Heart right ventricle (tissue), 16 donors: ENCODE measurements at regions not wholly inside any gene's neighbourhood (a gene's known extent, or its start where the extent isn't known, plus 50 kb on each side); places are given as distances from the start of the nearest gene placed in this dataset.

ENCODE experiments used
- ATAC-seq, 8 donors: fragments of 200-7000 bp; cut with Tn5 transposase; one replicate each; pipeline ENCODE4 v1.9.1; 2020; ENCODE audit warnings: mild to moderate bottlenecking in 8 of 8, moderate library complexity in 8 of 8, moderate number of reproducible peaks in 1 of 8
- DNase-seq, 2 donors: peaks; one replicate each; pipeline ENCODE4 v3.0.0-alpha.2; 2020
- H3K27ac ChIP-seq, 10 donors: fragments of 200-600 bp; sonication (generic) in 2 of 10; one replicate each; pipeline versions ENCODE4 v1.5.0 to v1.8.0; 2020 to 2022; ENCODE audit warnings: mild to moderate bottlenecking in 3 of 10
- H3K27me3 ChIP-seq, 7 donors: fragments of 200-600 bp; one replicate each; pipeline ENCODE4 v1.8.0; 2021 to 2022; ENCODE audit warnings: mild to moderate bottlenecking in 2 of 7
- H3K36me3 ChIP-seq, 9 donors: fragments of 200-600 bp; sonication (generic) in 1 of 9; one replicate each; pipeline versions ENCODE4 v1.5.0 to v1.8.0; 2020 to 2022; ENCODE audit warnings: mild to moderate bottlenecking in 2 of 9
- H3K4me1 ChIP-seq, 9 donors: fragments of 200-600 bp; sonication (generic) in 1 of 9; one replicate each; pipeline versions ENCODE4 v1.5.0 to v1.8.0; 2020 to 2022; ENCODE audit warnings: mild to moderate bottlenecking in 4 of 9
- H3K4me3 ChIP-seq, 10 donors: fragments of 200-600 bp; sonication (generic) in 2 of 10; one replicate each; pipeline versions ENCODE4 v1.5.0 to v1.8.0; 2020 to 2022; ENCODE audit warnings: mild to moderate bottlenecking in 7 of 10, moderate library complexity in 2 of 10
- H3K9me3 ChIP-seq, 11 donors: fragments of 200-600 bp in 10 of 11; sonication (generic) in 2 of 11; one replicate each; pipeline versions ENCODE4 v1.5.0 to v1.8.0; 2013 to 2022; ENCODE audit warnings: mild to moderate bottlenecking in 2 of 11, control low read depth in 1 of 11, moderate library complexity in 1 of 11
- WGBS, 2 donors: extraction: QIAGEN DNeasy Blood & Tissue Kit; methylation state at CpG; one replicate each; pipeline ENCODE4 v1.1.7; 2013; ENCODE audit warnings: inconsistent platforms in 1 of 2; 5-methylcytosine and 5-hydroxymethylcytosine counted together
- intact Hi-C, 10 donors: fragments of 100-400 bp; cut with DNase I; formaldehyde crosslinking; loops; one replicate each; pipeline versions ENCODE4 v1.11.1 to v1.14.2; 2022
- TF ChIP-seq, protein P1 (sequence below), 9 donors: fragments of 200-600 bp; sonication (generic) in 2 of 9; IDR thresholded peaks; one replicate each; pipeline versions ENCODE4 v1.5.0 to v1.8.0; 2021 to 2022; ENCODE audit warnings: antibody characterized with exemption in 9 of 9, mild to moderate bottlenecking in 5 of 9, moderate library complexity in 1 of 9
- donor health status: Arrhythmogenic right ventricular cardiomyopathy.
- donor health status: ischemic (EF 13 %, LVEDD 7.1; RV severe dilation, severe dysfunction).
- donor health status: healthy with polysubstance abuse.
- donor health status: DM: no; HTN: yes; CAD: no.
- donor health status: DM: no; HTN: no; CAD: no.
- donor health status: ischemic (EF 25% LVEDD 6.9; RV normal size, moderate dysfunction).
- donor health status: ischemic (EF 25% LVEDD 5.7; RV mildly dilated, moderate dysfunction).
- donor health status: healthy.
- donor health status: DM: yes; HTN: yes; CAD: no.
- donor health status: Ischemic cardiomyopathy.
- donor health status: ischemic (EF 35%, LVEDD 5.7; RV mildly dilated, moderate dysfunction).
- donor health status: nonischemic (EF 11% LVEDD 7.7; RV severe dilation, severe dysfunction).
- donor health status: DM: yes; HTN: yes; CAD: no.
- donor health status: PGD.
- donor health status: ischemic (EF 29% LVEDD 5.4; RV normal size, mild dysfunction).
- donor health status: nonischemic (EF 23%, LVEDD 6.1; RV moderate dilation, normal function).

- TF ChIP-seq, protein P1, sequence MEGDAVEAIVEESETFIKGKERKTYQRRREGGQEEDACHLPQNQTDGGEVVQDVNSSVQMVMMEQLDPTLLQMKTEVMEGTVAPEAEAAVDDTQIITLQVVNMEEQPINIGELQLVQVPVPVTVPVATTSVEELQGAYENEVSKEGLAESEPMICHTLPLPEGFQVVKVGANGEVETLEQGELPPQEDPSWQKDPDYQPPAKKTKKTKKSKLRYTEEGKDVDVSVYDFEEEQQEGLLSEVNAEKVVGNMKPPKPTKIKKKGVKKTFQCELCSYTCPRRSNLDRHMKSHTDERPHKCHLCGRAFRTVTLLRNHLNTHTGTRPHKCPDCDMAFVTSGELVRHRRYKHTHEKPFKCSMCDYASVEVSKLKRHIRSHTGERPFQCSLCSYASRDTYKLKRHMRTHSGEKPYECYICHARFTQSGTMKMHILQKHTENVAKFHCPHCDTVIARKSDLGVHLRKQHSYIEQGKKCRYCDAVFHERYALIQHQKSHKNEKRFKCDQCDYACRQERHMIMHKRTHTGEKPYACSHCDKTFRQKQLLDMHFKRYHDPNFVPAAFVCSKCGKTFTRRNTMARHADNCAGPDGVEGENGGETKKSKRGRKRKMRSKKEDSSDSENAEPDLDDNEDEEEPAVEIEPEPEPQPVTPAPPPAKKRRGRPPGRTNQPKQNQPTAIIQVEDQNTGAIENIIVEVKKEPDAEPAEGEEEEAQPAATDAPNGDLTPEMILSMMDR (IDR thresholded peaks at IDR 0.05), result no peak
- Histone ChIP-seq H3K4me1 (no peaks in the 10 kb centered on the region), H3K27ac (no peak overlapping the region), H3K4me3 (no peak overlapping the region), H3K36me3 (no peaks in the 10 kb centered on the region), H3K9me3 (no peaks in the 10 kb centered on the region), H3K27me3 (no peaks in the 10 kb centered on the region)
- intact Hi-C loops, result no loop called here
- ATAC-seq, result no peak
- no peak for DNase-seq
Observed at GRCh38 chr1:95415146-95415545, 181.1 kb downstream of the RWDD3 start.

- Histone ChIP-seq H3K36me3 (no peaks in the 10 kb centered on the region), H3K27ac (no peak overlapping the region), H3K27me3 (peaks cover 0 to 8% (median 0%) of the 10 kb centered on the region in 7 donors), H3K4me3 (no peak overlapping the region), H3K9me3 (no peaks in the 10 kb centered on the region), H3K4me1 (no peaks in the 10 kb centered on the region)
- no peak for DNase-seq
- TF ChIP-seq, protein P1 (IDR thresholded peaks at IDR 0.05), result no peak
- no peak for ATAC-seq
- WGBS, 2 donors, result 54 to 64% methylated on average over 1 of the region's 1 CpG
- intact Hi-C loops, result no loop called here
Observed at GRCh38 chr1:95426772-95427171, 192.8 kb downstream of the RWDD3 start.

- Histone ChIP-seq H3K9me3 (no peaks in the 10 kb centered on the region), H3K4me1 (no peaks in the 10 kb centered on the region), H3K27me3 (peaks cover 0 to 8% (median 0%) of the 10 kb centered on the region in 7 donors), H3K27ac (no peak overlapping the region), H3K4me3 (no peak overlapping the region), H3K36me3 (no peaks in the 10 kb centered on the region)
- ATAC-seq (no peak), DNase-seq (no peak)
- TF ChIP-seq, protein P1 (IDR thresholded peaks at IDR 0.05), result no peak
- intact Hi-C loops, result no loop called here
Observed at GRCh38 chr1:95427525-95427924, 193.5 kb downstream of the RWDD3 start.

- 62 to 71% methylated on average over 2 of the region's 2 CpGs for WGBS, 2 donors
- no peaks in the 10 kb centered on the region for H3K4me1 ChIP-seq
- no peak overlapping the region for H3K4me3 ChIP-seq
- intact Hi-C loops, result no loop called here
- DNase-seq, result no peak
- TF ChIP-seq, protein P1 (IDR thresholded peaks at IDR 0.05), result no peak
- peaks cover 0 to 8% (median 0%) of the 10 kb centered on the region in 7 donors for H3K27me3 ChIP-seq
- no peaks in the 10 kb centered on the region for H3K9me3 ChIP-seq
- H3K36me3 ChIP-seq, result no peaks in the 10 kb centered on the region
- no peak overlapping the region for H3K27ac ChIP-seq
- ATAC-seq, result no peak
Observed at GRCh38 chr1:95431235-95431634, 197.2 kb downstream of the RWDD3 start.

- intact Hi-C loops, result no loop called here
- Histone ChIP-seq H3K27ac (no peak overlapping the region), H3K9me3 (no peaks in the 10 kb centered on the region), H3K27me3 (no peaks in the 10 kb centered on the region), H3K4me3 (no peak overlapping the region), H3K4me1 (no peaks in the 10 kb centered on the region), H3K36me3 (no peaks in the 10 kb centered on the region)
- WGBS, 2 donors, result 88 to 89% methylated on average over 3 of the region's 3 CpGs
- ATAC-seq (no peak), DNase-seq (no peak)
- TF ChIP-seq, protein P1 (IDR thresholded peaks at IDR 0.05), result no peak
Observed at GRCh38 chr1:95435611-95436010, 201.6 kb downstream of the RWDD3 start.
